ENCODE measurements at regions not wholly inside any gene's neighbourhood (a gene's known extent, or its start where the extent isn't known, plus 50 kb on each side); places are given as distances from the start of the nearest gene placed in this dataset.

DNA sequence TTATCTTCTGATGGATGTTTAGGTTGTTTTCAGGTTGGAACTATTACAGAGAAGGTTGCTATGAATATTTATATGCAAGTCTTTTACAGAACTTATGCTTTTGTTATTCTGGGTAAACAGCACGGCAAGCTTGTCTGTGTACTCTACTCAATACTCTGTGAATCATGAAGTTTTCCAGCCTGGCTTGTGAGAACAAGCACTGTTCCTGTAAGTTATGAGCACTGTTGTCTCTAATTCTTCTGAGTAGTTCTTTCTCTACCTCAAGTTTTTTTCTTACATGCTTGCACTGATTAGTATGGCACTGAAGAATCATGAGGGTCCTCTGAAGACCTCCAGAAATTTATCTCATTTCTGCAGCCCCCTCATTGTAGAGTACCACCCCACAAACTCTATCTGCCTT lies 496.9 kb downstream of the KCTD12 start:
- TF ChIP-seq, protein P1, sequence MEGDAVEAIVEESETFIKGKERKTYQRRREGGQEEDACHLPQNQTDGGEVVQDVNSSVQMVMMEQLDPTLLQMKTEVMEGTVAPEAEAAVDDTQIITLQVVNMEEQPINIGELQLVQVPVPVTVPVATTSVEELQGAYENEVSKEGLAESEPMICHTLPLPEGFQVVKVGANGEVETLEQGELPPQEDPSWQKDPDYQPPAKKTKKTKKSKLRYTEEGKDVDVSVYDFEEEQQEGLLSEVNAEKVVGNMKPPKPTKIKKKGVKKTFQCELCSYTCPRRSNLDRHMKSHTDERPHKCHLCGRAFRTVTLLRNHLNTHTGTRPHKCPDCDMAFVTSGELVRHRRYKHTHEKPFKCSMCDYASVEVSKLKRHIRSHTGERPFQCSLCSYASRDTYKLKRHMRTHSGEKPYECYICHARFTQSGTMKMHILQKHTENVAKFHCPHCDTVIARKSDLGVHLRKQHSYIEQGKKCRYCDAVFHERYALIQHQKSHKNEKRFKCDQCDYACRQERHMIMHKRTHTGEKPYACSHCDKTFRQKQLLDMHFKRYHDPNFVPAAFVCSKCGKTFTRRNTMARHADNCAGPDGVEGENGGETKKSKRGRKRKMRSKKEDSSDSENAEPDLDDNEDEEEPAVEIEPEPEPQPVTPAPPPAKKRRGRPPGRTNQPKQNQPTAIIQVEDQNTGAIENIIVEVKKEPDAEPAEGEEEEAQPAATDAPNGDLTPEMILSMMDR (IDR thresholded peaks at IDR 0.05), result no peak
- TF ChIP-seq EP300 (IDR thresholded peaks at IDR 0.05) (no peak), POLR2A (IDR thresholded peaks at IDR 0.05) (no peak)

Measured in tibial nerve (tissue), 4 donors.